MV-4-11 (cell line): ENCODE measurements at regions not wholly inside any gene's neighbourhood (a gene's known extent, or its start where the extent isn't known, plus 50 kb on each side); places are given as distances from the start of the nearest gene placed in this dataset.
"Not testable (repeated sequence)": the region's sequence is repeated elsewhere in the genome, so short reads cannot be mapped to it uniquely, and the experiment has no call there.

Experiments used
- DNase-seq: peaks from one replicate; lab custom pipeline; 2025; lab: John Stamatoyannopoulos, UW

- DNase-seq: no peak
Measured at GRCh38 chr5:96483878-96484277, 50.8 kb upstream of the PCSK1 start.

- no peak for DNase-seq
Measured at GRCh38 chr5:96487859-96488258, 54.8 kb upstream of the PCSK1 start.

- DNase-seq: no peak
Measured at GRCh38 chr5:96489532-96489931, 56.5 kb upstream of the PCSK1 start.

- DNase-seq: no peak
Measured at GRCh38 chr5:96492459-96493047, 59.5 kb upstream of the PCSK1 start.

- no peak for DNase-seq
Measured at GRCh38 chr5:96493219-96493790, 60.3 kb upstream of the PCSK1 start.

- not testable (repeated sequence) for DNase-seq
Measured at GRCh38 chr5:96495412-96495811, 62.4 kb upstream of the PCSK1 start.

- not testable (repeated sequence) for DNase-seq
Measured at GRCh38 chr5:96497027-96497426, 64.0 kb upstream of the PCSK1 start.

GRCh38 chr5:96499753-96500345 is 66.8 kb upstream of the PCSK1 start:
- DNase-seq: no peak

- DNase-seq: no peak
Measured at GRCh38 chr5:96501991-96502646, 69.1 kb upstream of the PCSK1 start.

GRCh38 chr5:96503501-96504236 is 70.6 kb upstream of the PCSK1 start:
- no peak for DNase-seq

- no peak for DNase-seq
Measured at GRCh38 chr5:96506376-96506775, 73.3 kb upstream of the PCSK1 start.

GRCh38 chr5:96506866-96507527 is 73.9 kb upstream of the PCSK1 start:
- DNase-seq: no peak

- no peak for DNase-seq
Measured at GRCh38 chr5:96509316-96509715, 76.3 kb upstream of the PCSK1 start.

GRCh38 chr5:96509721-96510350 is 76.8 kb upstream of the PCSK1 start:
- DNase-seq: no peak

- no peak for DNase-seq
Measured at GRCh38 chr5:96516631-96517071, 83.6 kb upstream of the PCSK1 start.

- no peak for DNase-seq
Measured at GRCh38 chr5:96517295-96517694, 84.2 kb upstream of the PCSK1 start.

GRCh38 chr5:96520345-96520744 is 87.3 kb upstream of the PCSK1 start:
- no peak for DNase-seq

- no peak for DNase-seq
Measured at GRCh38 chr5:96522635-96523355, 89.7 kb upstream of the PCSK1 start.

GRCh38 chr5:96527768-96528661 is 95.0 kb upstream of the PCSK1 start:
- DNase-seq: no peak
